ENCODE measurements at regions not wholly inside any gene's neighbourhood (a gene's known extent, or its start where the extent isn't known, plus 50 kb on each side); places are given as distances from the start of the nearest gene placed in this dataset.
"Not testable (repeated sequence)": the region's sequence is repeated elsewhere in the genome, so short reads cannot be mapped to it uniquely, and the experiment has no call there.

DNA sequence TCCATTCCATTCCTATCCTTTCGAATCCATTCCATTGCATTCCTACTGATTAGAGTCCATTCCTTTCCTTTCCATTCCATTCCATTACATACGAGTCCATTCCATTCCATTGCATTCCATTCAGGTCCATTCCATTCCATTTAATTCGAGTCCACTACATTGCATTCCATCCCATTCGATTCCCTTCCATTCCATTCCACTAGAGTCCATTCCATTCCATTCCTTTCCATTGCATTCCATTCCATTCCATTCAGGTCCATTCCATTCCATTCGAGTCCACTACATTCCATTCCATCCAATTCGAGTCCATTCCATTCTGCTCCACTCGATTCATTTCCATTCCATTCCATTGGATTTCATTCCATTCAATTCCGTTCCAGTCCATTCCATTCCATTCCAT lies 1133.6 kb downstream of the RPIA start:
- no peaks in the 10 kb centered on the region for H3K4me1 ChIP-seq
- no peaks in the 10 kb centered on the region for H3K36me3 ChIP-seq
- WGBS, 2 donors = 81 to 83% methylated on average over 8 of the region's 8 CpGs
- peaks cover 0 to 55% (median 23%) of the 10 kb centered on the region in 4 donors for H3K9me3 ChIP-seq
- no peak overlapping the region for H3K27ac ChIP-seq
- TF ChIP-seq, protein P1, sequence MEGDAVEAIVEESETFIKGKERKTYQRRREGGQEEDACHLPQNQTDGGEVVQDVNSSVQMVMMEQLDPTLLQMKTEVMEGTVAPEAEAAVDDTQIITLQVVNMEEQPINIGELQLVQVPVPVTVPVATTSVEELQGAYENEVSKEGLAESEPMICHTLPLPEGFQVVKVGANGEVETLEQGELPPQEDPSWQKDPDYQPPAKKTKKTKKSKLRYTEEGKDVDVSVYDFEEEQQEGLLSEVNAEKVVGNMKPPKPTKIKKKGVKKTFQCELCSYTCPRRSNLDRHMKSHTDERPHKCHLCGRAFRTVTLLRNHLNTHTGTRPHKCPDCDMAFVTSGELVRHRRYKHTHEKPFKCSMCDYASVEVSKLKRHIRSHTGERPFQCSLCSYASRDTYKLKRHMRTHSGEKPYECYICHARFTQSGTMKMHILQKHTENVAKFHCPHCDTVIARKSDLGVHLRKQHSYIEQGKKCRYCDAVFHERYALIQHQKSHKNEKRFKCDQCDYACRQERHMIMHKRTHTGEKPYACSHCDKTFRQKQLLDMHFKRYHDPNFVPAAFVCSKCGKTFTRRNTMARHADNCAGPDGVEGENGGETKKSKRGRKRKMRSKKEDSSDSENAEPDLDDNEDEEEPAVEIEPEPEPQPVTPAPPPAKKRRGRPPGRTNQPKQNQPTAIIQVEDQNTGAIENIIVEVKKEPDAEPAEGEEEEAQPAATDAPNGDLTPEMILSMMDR (IDR thresholded peaks at IDR 0.05) = no peak
- no peak for TF ChIP-seq POLR2A (IDR thresholded peaks at IDR 0.05)
- no peak for TF ChIP-seq EP300 (IDR thresholded peaks at IDR 0.05)
- no peak for DNase-seq (ENCODE audit: low spot score in 2 of 2)
- no peak overlapping the region for H3K4me3 ChIP-seq
- no peaks in the 10 kb centered on the region for H3K27me3 ChIP-seq

DNA sequence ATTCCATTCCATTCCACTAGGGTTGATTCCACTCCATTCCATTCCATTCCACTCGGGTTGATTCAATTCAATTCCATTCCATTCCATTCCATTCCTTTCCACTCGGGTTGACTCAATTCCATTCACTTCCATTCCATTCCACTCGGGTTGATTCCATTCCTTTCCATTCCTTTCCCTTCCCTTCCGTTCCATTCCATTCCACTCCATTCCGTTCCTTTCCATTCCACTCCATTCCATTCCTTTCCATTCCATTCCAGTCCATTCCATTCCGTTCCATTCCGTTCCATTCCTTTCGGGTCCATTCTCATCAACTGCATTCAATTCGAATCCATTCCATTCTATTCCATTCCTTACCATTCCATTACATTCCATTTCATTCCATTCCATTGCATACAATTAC lies 1135.3 kb downstream of the RPIA start:
- H3K4me3 ChIP-seq; DNase-seq (ENCODE audit: low spot score in 2 of 2): not testable (repeated sequence)
- 80 to 81% methylated on average over 9 of the region's 9 CpGs for WGBS, 2 donors

DNA sequence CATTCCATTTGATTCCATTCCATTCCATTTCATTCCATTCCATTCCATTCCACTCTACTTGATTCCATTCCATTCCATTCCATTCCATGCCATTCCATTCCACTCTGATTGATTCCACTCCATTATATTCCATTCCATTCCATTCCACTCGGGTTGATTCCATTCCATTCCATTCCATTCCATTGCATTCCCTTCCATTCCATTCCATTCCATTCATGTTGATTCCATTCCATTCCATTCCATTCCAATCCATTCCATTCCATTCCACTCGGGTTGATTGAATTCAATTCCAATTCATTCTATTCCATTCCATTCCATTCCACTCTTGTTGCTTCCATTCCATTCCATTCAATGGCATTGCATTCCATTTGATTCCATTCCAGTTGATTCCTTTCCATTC lies 1136.4 kb downstream of the RPIA start:
- H3K9me3 ChIP-seq = peaks cover 0 to 54% (median 9%) of the 10 kb centered on the region in 4 donors
- H3K27me3 ChIP-seq; H3K27ac ChIP-seq; DNase-seq (ENCODE audit: low spot score in 2 of 2); H3K36me3 ChIP-seq; H3K4me1 ChIP-seq; H3K4me3 ChIP-seq: not testable (repeated sequence)
- 58 to 59% methylated on average over 2 of the region's 2 CpGs for WGBS, 2 donors

More for the DNA sequence above, 1135.3 kb downstream of the RPIA start:
- H3K9me3 ChIP-seq = peaks cover 0 to 55% (median 14%) of the 10 kb centered on the region in 4 donors
- H3K27me3 ChIP-seq, H3K4me1 ChIP-seq, H3K36me3 ChIP-seq, H3K27ac ChIP-seq: not testable (repeated sequence)

DNA sequence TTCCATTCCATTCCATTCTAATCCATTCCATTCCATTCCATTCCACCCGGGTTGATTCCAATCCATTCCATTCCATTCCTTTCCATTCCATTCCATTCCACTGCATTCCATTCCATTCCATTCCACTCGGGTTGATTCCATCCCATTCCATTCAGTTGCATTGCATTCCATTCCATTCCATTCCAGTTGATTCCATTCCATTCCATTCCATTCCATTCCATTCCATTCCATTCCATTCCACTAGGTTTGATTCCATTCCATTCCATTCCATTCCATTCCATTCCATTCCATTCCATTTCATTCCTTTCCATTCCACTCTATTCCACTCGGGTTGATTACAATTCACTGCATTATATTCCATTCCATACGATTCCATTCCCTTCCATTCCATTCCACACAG lies 1136.9 kb downstream of the RPIA start:
- 68 to 72% methylated on average over 4 of the region's 4 CpGs for WGBS, 2 donors
- not testable (repeated sequence) for H3K4me1 ChIP-seq; H3K4me3 ChIP-seq; H3K27ac ChIP-seq; DNase-seq (ENCODE audit: low spot score in 2 of 2); H3K27me3 ChIP-seq; H3K36me3 ChIP-seq
- H3K9me3 ChIP-seq = peaks cover 0 to 54% (median 7%) of the 10 kb centered on the region in 4 donors

DNA sequence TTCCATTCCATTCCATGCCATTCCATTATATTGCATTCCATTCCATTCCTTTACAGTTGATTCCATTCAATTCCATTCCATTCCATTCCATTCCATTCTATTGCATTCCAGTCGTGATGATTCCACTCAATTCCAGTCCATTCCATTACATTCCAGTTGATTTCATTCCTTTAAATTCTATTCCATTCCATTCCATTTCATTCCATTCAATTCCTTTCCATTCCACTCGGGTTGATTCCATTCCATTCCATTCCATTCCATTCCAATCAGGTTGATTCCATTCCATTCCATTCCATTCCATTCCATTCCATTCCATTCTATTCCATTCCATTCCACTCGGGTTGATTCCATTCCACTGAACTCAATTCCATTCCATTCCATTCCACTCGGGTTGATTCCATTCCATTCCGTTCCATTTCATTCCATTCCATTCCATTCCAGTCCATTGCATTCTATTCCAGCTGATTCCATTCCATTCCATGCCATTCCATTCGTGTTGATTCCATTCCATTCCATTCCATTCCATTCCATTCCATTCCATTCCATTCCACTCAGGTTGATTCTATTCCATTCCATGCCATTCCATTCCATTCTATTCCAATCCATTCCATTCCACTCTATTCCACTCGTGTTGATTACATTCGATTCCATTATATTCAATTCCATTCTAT lies 1137.6 kb downstream of the RPIA start:
- not testable (repeated sequence) for H3K27ac ChIP-seq; H3K4me1 ChIP-seq; H3K36me3 ChIP-seq; H3K27me3 ChIP-seq; H3K4me3 ChIP-seq; DNase-seq (ENCODE audit: low spot score in 2 of 2)
- peaks cover 0 to 47% (median 6%) of the 10 kb centered on the region in 4 donors for H3K9me3 ChIP-seq
- 64 to 66% methylated on average over 8 of the region's 8 CpGs for WGBS, 2 donors

DNA sequence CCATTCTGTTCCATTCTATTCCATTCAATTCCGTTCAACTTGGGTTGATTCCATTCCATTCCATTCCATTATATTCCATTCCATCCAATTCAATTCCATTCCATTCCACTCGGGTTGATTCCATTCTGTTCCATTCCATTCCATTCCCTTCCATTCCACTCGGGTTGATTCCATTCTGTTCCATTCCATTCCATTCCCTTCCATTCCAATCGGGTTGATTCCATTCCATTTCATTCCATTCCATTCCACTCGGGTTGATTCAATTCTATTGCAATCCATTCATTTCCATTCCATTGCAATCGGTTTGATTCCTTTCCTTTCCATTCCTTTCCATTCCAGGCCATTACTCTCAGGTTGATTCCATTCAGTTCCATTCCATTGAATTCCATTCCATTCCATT lies 1138.4 kb downstream of the RPIA start:
- no peak for DNase-seq (ENCODE audit: low spot score in 2 of 2)

DNA sequence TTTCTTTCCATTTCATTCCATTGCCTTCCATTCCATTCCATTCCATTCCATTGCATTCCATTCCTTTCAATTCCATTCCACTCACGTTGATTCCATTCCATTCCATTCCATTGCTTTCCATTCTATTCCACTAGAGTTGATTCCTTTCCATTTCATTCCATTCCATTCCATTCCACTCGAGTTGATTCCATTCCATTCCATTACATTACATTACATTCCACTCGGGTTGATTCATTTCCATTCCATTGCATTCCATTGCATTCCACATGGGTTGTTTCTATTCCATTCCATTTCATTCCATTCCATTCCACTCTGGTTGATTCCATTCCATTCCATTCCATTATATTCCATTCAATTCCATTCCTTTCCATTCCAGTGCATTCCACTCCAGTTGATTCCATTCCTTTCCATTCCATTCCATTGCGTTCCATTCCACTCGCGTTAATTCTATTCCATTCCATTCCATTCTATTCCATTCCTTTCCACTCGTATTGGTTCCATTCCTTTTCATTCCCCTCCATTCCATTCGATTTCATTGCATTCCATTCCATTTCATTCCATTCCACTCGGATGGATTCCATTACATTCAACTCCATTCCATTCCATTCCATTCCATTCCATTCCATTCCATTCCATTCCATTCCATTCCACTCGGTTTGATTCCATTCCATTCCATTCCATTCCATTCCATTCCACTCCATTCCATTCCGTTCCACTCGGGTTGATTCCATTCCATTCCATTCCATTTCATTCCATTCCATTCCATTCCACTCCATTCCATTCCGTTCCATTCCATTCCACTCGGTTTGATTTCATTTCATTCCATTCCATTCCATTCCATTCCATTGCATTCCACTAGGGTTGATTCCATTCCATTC lies 1139.1 kb downstream of the RPIA start:
- not testable (repeated sequence) for H3K27ac ChIP-seq; H3K27me3 ChIP-seq; H3K4me1 ChIP-seq; H3K36me3 ChIP-seq; H3K4me3 ChIP-seq; DNase-seq (ENCODE audit: low spot score in 2 of 2)
- peaks cover 0 to 32% (median 8%) of the 10 kb centered on the region in 4 donors for H3K9me3 ChIP-seq
- WGBS, 2 donors = 71 to 72% methylated on average over 14 of the region's 14 CpGs

More for the DNA sequence above, 1138.4 kb downstream of the RPIA start:
- Histone ChIP-seq H3K36me3 (no peaks in the 10 kb centered on the region), H3K4me1 (no peaks in the 10 kb centered on the region), H3K4me3 (no peak overlapping the region), H3K27me3 (no peaks in the 10 kb centered on the region), H3K27ac (no peak overlapping the region), H3K9me3 (peaks cover 0 to 40% (median 7%) of the 10 kb centered on the region in 4 donors)
- TF ChIP-seq POLR2A (IDR thresholded peaks at IDR 0.05) = no peak
- 71 to 84% methylated on average over 6 of the region's 6 CpGs for WGBS, 2 donors

DNA sequence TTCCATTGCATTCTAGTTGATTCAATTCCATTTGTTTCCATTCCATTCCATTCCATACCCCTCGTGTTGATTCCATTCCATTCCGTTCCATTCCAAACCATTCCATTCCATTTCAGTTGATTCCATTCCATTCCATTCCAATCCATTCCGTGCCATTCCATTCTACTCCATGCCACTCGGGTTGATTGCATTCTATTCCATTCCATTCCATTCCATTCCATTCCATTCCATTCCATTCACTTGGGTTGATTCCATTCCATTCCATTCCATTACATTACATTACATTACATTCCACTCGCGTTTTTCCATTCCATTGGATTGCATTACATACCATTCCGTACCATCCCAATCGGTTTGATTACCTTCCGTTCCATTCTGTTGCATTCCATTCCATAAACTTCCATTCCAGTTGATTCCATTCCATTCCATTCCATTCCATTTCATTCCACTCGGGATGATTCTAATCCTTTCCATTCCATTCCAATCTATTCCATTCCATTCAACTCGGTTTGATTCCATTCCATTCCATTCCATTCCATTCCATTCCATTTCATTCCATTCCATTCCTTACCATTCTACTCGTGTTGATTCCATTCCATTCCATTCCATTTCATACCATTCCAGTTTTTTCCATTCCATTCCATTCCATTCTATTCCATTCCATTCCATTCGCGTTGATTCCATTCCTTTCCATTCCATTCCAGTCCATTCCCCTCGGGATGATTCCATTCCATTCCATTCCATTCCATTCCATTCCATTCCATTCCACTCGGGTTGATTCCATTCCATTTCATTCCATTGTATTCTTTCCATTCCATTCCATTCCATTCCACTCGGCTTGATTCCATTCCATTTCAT lies 1140.4 kb downstream of the RPIA start:
- no peak for DNase-seq (ENCODE audit: low spot score in 2 of 2)
- 74 to 79% methylated on average over 17 of the region's 17 CpGs for WGBS, 2 donors
- peaks cover 0 to 32% (median 14%) of the 10 kb centered on the region in 4 donors for H3K9me3 ChIP-seq
- no peaks in the 10 kb centered on the region for H3K4me1 ChIP-seq
- no peak overlapping the region for H3K27ac ChIP-seq
- H3K4me3 ChIP-seq = no peak overlapping the region
- TF ChIP-seq, protein P1 (IDR thresholded peaks at IDR 0.05) = no peak
- TF ChIP-seq POLR2A (IDR thresholded peaks at IDR 0.05) (no peak), EP300 (IDR thresholded peaks at IDR 0.05) (no peak)
- no peaks in the 10 kb centered on the region for H3K27me3 ChIP-seq
- H3K36me3 ChIP-seq = no peaks in the 10 kb centered on the region

Data from tibial nerve (tissue), 4 donors.